ENCODE measurements at regions not wholly inside any gene's neighbourhood (a gene's known extent, or its start where the extent isn't known, plus 50 kb on each side); places are given as distances from the start of the nearest gene placed in this dataset.

GRCh38 chr13:50626101-50626547 lies 217.4 kb downstream of the DLEU7 start:
- no peak for TF ChIP-seq CTCF (IDR thresholded peaks at IDR 0.05)
- TF ChIP-seq POLR2AphosphoS5 (IDR thresholded peaks at IDR 0.05; ENCODE audit: insufficient read depth in 1 of 2, low read depth in 1 of 2), result no peak

All from vagina (tissue), 2 donors.